Stimulated activated CD8-positive, alpha-beta memory T cell treated with anti-CD3 and anti-CD28 coated beads, Interleukin-2, amount 100 ng/mL, for 48 hours (primary cell): ENCODE measurements at regions not wholly inside any gene's neighbourhood (a gene's known extent, or its start where the extent isn't known, plus 50 kb on each side); places are given as distances from the start of the nearest gene placed in this dataset.

Experiments
- DNase-seq, 2 donors: peaks; one replicate each; pipeline ENCODE4 v3.0.0-alpha.2; 2020; ENCODE audit warnings: low read depth in 2 of 2

DNA sequence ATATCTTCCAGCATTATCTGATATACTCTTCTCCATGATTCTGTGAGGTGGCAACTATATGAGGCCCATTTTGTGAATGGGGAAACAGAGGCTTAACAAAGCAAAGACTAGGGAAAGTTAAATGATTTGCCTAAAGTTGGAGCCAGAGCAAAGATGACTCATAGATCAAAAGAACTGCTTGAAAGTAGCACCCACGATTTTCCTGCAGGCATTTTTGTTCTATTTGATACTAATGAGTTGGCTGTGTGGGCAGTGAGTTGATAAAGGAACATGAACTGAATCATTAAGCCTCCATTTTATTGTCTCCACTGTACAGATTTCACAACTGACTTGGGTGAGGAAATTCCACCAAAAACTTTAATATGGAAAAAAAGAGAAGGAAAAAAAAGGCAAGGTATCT lies 138.9 kb upstream of the IGFBP7 start:
- DNase-seq = no peak

DNA sequence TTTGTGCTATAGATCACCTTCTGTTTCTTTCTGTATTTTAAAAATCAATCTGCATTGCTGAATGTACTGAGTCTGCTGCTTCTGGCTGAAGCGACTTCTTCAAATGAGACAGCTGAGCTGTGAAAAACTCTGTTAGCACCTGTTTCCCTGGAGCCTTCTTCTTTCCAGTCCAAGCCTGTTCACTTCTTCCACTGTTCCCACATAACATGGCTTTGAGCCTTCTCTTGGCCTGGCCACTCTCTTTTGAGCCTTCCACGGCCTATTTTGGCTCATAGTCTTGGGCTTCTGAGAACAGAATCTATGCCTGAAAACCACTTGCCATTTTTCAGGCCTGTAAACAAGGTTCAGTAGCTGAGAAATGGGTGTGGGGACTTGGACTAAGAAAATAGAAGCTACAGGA lies 132.9 kb upstream of the IGFBP7 start:
- DNase-seq = no peak

DNA sequence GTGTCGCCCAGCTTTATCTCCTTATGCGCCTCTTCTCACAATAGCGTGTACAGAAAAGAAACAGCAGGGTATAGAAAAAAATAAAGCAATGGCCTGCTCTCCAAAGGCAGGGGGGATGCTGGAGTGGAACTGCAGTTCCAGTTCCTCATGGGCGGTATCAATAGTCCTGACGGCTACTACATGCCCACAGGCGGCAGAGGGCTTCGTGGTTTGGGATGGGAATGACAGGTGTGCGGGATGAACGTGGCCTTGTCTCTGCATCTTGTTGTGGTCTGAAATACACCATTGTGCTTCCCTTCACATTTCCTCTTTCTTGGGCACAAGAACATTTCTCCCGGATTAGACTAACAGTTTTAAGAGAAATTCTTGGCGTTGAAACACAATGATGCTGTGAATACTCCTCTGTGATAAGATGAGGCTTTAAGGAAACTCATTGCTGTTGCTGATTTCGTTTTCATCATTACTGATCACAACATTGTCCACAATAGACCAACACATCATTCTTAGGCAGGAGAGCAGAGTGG lies 124.1 kb upstream of the IGFBP7 start:
- no peak for DNase-seq

DNA sequence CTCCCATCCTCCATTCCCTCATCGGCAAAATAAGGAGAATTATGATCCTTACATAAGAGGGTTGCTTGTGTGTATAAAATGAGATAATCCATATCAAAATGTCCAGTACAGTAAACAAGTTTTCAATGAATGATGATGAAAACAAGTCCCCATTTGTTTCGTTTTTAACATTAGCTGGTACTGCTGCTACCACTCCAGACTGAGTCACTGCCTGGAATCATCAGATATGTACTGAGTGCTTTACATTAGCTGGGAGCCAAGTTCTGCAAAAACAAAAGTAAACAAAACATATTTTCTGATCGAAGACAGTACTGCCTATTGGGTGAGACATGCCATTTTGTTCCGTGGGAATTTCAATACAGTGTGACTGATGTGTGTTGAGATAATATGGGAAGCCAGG lies 123.2 kb upstream of the IGFBP7 start:
- DNase-seq = no peak

- DNase-seq = no peak
These were observed 121.6 kb upstream of the IGFBP7 start for GRCh38 chr4:57231781-57232180.

- no peak for DNase-seq
These were observed 110.5 kb upstream of the IGFBP7 start for GRCh38 chr4:57220734-57221133.

- DNase-seq = no peak
These were observed 110.0 kb upstream of the IGFBP7 start for GRCh38 chr4:57220172-57220571.

DNA sequence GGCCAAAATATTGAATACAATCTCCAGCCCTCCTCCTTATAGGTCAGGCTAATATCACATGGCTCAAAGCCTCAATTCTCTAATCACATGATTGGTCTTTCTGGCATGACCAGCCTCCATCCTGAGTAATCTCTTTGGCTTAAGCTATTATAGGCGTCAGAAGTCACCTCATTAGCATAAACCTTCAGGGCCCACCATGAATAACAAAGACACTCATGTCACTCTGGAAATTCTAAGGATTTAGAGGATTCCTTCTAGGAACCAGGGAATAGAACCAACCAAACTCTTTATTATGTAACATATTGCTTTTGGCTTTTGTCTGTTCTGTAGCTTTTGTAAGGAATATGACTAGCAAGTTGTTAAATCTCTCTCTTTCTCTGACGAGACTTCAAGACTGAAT lies 109.2 kb upstream of the IGFBP7 start:
- no peak for DNase-seq

DNA sequence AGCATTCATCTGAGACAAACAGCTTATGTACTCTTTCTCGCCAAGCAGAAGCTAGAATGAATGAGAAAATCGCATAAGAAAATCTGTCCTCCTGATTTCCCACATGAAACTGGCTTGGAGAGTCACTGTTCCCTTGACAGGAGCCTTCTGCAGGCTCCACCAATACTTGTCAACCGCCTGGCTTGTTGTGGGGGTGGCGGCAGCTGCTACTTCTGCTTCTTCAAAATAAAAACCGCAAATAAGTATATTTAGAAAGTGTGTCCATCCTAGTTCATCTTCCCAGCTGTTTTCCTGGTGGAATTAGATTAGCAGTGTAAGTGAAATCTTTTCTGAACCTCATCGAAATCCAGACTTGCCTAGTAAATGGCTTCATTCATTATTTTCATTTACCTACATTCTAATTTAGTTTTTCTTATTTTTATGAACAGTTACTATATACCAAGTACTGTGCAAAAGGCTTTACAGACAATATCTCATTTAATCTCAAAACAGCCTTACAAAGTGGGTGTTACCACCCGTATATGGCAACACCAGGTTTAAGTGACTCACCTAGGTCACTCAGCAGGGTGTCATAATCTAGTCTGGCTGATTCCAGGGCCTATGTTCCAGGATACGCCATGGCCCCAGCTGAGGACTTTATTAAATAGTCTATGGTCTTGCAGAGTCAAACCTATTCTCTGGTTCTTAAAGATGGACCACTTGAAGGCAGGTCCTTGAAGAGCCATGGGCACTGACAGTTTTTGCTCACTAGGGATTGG lies 104.6 kb upstream of the IGFBP7 start:
- DNase-seq = no peak

DNA sequence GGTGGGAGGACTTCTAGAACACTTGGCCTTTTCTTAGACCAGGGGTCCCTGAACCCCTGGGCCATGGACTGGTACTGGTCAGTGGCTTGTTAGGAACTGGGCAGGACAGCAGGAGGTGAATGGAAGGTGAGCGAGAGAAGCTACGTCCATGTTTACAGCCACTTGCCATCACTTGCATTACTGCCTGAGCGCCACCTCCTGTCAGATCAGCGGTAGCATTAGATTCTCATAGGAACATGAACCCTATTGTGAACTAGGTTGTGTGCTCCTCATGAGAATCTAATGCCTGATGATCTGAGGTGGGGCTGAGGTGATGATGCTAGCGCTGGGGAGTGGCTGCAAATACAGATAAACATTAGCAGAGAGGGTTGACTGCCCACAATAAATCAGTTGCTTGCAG lies 100.9 kb upstream of the IGFBP7 start:
- no peak for DNase-seq

DNA sequence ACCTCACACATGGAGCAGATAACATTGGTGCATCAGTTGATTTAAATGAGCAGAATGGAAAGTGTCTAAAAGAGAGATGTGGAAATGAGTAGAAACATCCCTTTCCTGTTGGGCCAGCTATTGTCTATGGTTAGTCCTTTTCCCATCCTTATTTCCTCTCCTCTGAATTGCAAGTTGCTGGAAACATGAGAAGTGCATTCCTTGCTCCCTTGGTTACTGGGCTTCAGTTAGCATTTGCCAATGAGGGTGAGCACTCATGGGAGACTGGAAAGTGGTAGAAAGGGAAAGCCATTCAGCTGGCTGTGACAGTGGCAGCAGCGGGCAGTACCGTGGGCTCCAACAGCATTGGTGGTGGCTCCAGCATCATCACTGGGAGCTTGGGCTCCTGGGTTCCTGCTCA lies 96.0 kb upstream of the IGFBP7 start:
- DNase-seq = no peak

- no peak for DNase-seq
These were observed 95.4 kb upstream of the IGFBP7 start for GRCh38 chr4:57205580-57205979.

DNA sequence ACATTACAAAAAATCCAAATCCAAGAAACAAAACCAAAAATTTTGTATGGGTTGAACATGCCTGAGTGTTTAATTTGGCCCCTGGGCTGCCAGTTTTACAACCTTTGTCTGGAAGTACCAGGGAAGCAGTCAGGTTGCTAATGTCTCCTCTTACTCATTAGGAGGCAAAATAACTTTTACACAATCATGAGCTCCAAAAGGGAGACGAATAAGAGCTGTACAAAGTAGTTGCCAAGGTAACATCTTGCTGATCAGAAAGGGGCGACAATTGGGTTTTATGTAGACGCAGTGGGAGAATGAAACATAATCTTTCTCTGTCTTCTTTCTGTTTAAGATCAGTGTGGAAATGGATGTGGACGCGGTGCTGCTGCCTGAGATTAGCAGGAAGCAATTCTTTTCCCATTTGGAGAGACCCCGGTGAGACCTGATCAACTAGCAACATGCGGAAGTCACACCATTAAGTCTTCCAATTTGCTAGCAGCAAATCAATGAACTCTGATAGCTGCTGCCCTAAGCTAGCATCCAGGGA lies 90.7 kb upstream of the IGFBP7 start:
- no peak for DNase-seq

GRCh38 chr4:57199267-57199666 lies 89.1 kb upstream of the IGFBP7 start:
- DNase-seq = no peak

DNA sequence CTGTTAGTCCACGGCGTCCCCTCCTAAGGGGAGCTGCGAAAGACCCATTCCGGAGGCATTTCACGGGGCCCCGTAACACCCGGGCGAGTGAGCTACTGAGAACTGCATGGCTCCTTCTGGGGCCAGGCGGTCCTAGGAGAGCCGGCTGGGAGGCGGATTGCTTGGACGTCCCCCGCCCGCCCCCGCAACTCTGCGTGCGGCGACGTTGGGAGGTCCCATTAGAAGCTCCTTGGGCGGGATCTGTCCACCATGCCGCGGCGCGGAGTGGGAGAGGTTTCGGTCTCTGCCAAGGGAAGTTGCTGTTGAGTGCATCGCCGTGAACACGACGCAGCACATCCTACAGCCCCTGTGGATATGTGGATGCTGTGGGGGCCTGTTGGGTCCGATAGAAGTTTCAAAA lies 85.4 kb upstream of the IGFBP7 start:
- DNase-seq = no peak

DNA sequence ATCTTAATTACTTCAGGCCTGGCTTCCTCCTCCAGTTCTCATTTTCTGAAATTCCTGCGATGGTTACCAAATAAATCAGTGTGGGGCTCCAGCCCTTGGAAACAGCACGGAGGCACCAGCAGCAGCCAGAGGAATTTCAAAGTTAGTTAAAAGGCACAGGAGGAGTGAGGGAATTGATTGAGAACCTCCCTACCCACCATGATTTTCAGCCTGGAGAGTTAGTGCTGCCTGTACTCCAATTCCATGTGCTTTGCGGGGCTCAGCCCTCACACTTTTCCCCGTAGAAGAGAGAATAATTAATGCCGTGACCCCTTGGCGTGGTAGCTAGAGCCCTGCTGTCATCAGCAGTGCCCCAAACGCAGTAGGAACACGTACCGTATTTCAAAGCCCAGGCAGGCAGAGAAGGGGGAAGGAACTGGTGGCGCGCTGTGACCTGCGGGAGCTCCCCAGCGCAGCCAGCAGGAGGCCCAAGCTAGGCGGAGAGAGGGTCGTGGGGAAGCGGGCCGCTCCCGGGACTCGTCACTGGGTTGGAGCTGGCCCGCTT lies 84.0 kb upstream of the IGFBP7 start:
- no peak for DNase-seq

GRCh38 chr4:57193209-57193810 lies 83.1 kb upstream of the IGFBP7 start:
- DNase-seq = no peak

GRCh38 chr4:57191523-57192034 lies 81.4 kb upstream of the IGFBP7 start:
- DNase-seq = no peak

DNA sequence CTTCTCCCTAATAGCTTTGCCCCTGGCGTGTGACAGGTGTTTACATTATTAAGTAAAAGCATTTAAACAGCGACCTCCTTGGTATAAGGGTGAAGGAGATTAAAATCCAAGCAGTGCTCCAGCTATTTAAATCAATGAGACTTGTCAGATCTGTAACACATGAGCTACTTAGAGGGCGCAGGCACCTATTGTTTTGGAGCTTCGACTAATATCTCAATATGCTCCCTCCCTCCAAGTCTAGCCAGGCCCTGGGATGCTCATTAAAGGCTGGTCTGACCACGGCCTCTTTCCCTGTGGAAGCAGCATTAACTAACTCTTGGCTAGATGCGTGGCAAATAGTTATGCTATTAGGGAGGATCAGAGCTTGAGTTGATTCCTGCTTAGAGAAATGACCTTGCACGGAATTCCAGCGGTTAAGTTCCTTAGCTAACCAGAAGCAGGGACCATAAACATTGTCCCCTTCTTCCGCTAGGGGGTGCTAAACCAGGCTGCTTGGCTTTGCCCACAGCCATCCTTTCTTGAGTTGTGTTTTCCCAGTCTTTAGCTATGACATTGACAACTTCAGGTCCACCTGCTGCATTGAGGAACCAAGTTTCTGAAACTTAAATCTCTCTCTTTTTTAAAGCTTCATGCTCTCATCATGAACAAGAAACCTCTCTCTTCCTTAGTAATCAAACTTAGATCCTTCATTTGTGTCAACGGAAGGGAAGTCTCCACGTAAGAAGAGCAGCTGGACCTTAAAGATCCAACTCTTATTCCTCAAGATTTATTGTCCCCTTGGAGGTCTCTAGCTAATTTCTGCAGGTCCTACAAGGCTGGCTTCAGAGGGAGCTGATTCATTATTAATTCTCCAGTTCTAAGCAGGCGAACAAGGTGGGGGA lies 80.7 kb upstream of the IGFBP7 start:
- DNase-seq = peak in 1 of 2 donors; percentile 23

GRCh38 chr4:57187246-57187645 lies 77.1 kb upstream of the IGFBP7 start:
- DNase-seq = no peak

GRCh38 chr4:57184378-57185029 lies 74.3 kb upstream of the IGFBP7 start:
- no peak for DNase-seq
